DOHH2 (cell line): ENCODE measurements at regions not wholly inside any gene's neighbourhood (a gene's known extent, or its start where the extent isn't known, plus 50 kb on each side); places are given as distances from the start of the nearest gene placed in this dataset.

Experiments
- H3F3A ChIP-seq: fragments of 200-600 bp; sonication (generic), shearing (Covaris generic); 2 replicates; pipeline ENCODE4 v1.6.0; 2016; ENCODE audit warnings: antibody characterized with exemption, mild to moderate bottlenecking; ENCODE audit not compliant: control insufficient read depth, insufficient read depth
- H3K27ac ChIP-seq: fragments of 200-600 bp; sonication (generic); 2 replicates; pipeline ENCODE4 v1.5.1; 2014; ENCODE audit warnings: low read depth, mild to moderate bottlenecking, low read length, moderate library complexity
- H3K27me3 ChIP-seq: fragments of 200-600 bp; sonication (generic); 2 replicates; pipeline ENCODE4 v1.6.1; 2014; ENCODE audit warnings: mild to moderate bottlenecking, low read length, mixed read lengths; ENCODE audit not compliant: control insufficient read depth
- H3K36me3 ChIP-seq: fragments of 200-600 bp; sonication (generic); 2 replicates; pipeline ENCODE4 v1.6.1; 2014; ENCODE audit warnings: mild to moderate bottlenecking, low read length, moderate library complexity, mixed read lengths; ENCODE audit not compliant: control insufficient read depth
- H3K4me1 ChIP-seq: fragments of 200-600 bp; sonication (generic); 2 replicates; pipeline ENCODE4 v1.6.1; 2014; ENCODE audit warnings: mild to moderate bottlenecking, low read length, mixed read lengths; ENCODE audit not compliant: control insufficient read depth
- H3K4me2 ChIP-seq: fragments of 200-600 bp; sonication (generic); 2 replicates; pipeline ENCODE4 v1.6.0; 2014; ENCODE audit warnings: mild to moderate bottlenecking, low read length, moderate library complexity
- H3K4me3 ChIP-seq: fragments of 200-600 bp; sonication (generic); 2 replicates; pipeline ENCODE4 v1.5.1; 2014; ENCODE audit warnings: mild to moderate bottlenecking, low read length, mixed read lengths
- H3K79me2 ChIP-seq: fragments of 200-600 bp; sonication (generic); 2 replicates; pipeline ENCODE4 v1.6.1; 2014; ENCODE audit warnings: mild to moderate bottlenecking, low read length, mixed read lengths; ENCODE audit not compliant: control insufficient read depth
- H3K9me2 ChIP-seq: fragments of 200-600 bp; sonication (generic); replicated peaks from 2 replicates; pipeline ENCODE4 v1.6.1; 2014; ENCODE audit warnings: mild to moderate bottlenecking, low read length, mixed read lengths; ENCODE audit not compliant: control insufficient read depth
- H3K9me3 ChIP-seq: fragments of 200-600 bp; sonication (generic); 2 replicates; pipeline ENCODE4 v1.6.1; 2014; ENCODE audit warnings: antibody characterized with exemption, low read length, mixed read lengths; ENCODE audit not compliant: control insufficient read depth, insufficient read depth
- H4K20me1 ChIP-seq: fragments of 200-600 bp; sonication (generic); 2 replicates; pipeline ENCODE4 v1.6.0; 2014; ENCODE audit warnings: low read depth, mild to moderate bottlenecking, antibody characterized with exemption, low read length, moderate library complexity; ENCODE audit not compliant: control insufficient read depth, insufficient read depth
- CTCF ChIP-seq: fragments of 200-600 bp; sonication (generic); IDR thresholded peaks from one replicate; pipeline ENCODE4 v1.5.1; 2014; ENCODE audit warnings: antibody characterized with exemption, mild to moderate bottlenecking, low read depth, low read length; ENCODE audit not compliant: poor library complexity, severe bottlenecking
- EZH2phosphoT487 ChIP-seq: fragments of 200-600 bp; sonication (generic); IDR thresholded peaks from 2 replicates; pipeline ENCODE4 v1.6.1; 2017; ENCODE audit warnings: borderline replicate concordance, mild to moderate bottlenecking, antibody characterized with exemption, low read length, moderate library complexity, mixed read lengths

- Histone ChIP-seq H3K4me2 (no peak overlapping the region), H4K20me1 (peaks cover 36% of the 10 kb centered on the region), H3K27me3 (no peaks in the 10 kb centered on the region), H3K4me3 (no peak overlapping the region), H3K27ac (no peak overlapping the region), H3F3A (no peaks in the 10 kb centered on the region), H3K9me3 (no peaks in the 10 kb centered on the region), H3K4me1 (no peaks in the 10 kb centered on the region), H3K79me2 (peaks cover 100% of the 10 kb centered on the region), H3K9me2 (no peaks in the 10 kb centered on the region), H3K36me3 (no peaks in the 10 kb centered on the region)
- TF ChIP-seq CTCF, result no peak
- no peak for TF ChIP-seq EZH2phosphoT487
Measured at GRCh38 chr3:72407766-72408165, 440.5 kb downstream of the SHQ1 start.

GRCh38 chr3:72405943-72406566 is 442.2 kb downstream of the SHQ1 start:
- Histone ChIP-seq H3K79me2 (peaks cover 100% of the 10 kb centered on the region), H3K4me3 (no peak overlapping the region), H3K9me3 (no peaks in the 10 kb centered on the region), H3K27ac (no peak overlapping the region), H4K20me1 (peaks cover 26% of the 10 kb centered on the region), H3K27me3 (no peaks in the 10 kb centered on the region), H3F3A (no peaks in the 10 kb centered on the region), H3K4me1 (no peaks in the 10 kb centered on the region), H3K9me2 (no peaks in the 10 kb centered on the region), H3K36me3 (no peaks in the 10 kb centered on the region), H3K4me2 (no peak overlapping the region)
- no peak for TF ChIP-seq CTCF
- TF ChIP-seq EZH2phosphoT487, result no peak

GRCh38 chr3:72401005-72401545 is 447.2 kb downstream of the SHQ1 start:
- TF ChIP-seq CTCF, result no peak
- TF ChIP-seq EZH2phosphoT487, result no peak
- H3K27ac ChIP-seq, result no peak overlapping the region
- no peaks in the 10 kb centered on the region for H3K4me1 ChIP-seq
- no peaks in the 10 kb centered on the region for H3K9me3 ChIP-seq
- no peaks in the 10 kb centered on the region for H3K9me2 ChIP-seq
- H3K4me3 ChIP-seq, result no peak overlapping the region
- H3K27me3 ChIP-seq, result no peaks in the 10 kb centered on the region
- H3K4me2 ChIP-seq, result no peak overlapping the region
- H3K79me2 ChIP-seq, result peaks cover 99% of the 10 kb centered on the region
- H3K36me3 ChIP-seq, result no peaks in the 10 kb centered on the region
- H4K20me1 ChIP-seq, result peaks cover 31% of the 10 kb centered on the region
- no peaks in the 10 kb centered on the region for H3F3A ChIP-seq
